ENCODE measurements at regions not wholly inside any gene's neighbourhood (a gene's known extent, or its start where the extent isn't known, plus 50 kb on each side); places are given as distances from the start of the nearest gene placed in this dataset.
A peak's percentile ranks its signal among the peaks of the same experiment; 100 is the strongest.

DNA sequence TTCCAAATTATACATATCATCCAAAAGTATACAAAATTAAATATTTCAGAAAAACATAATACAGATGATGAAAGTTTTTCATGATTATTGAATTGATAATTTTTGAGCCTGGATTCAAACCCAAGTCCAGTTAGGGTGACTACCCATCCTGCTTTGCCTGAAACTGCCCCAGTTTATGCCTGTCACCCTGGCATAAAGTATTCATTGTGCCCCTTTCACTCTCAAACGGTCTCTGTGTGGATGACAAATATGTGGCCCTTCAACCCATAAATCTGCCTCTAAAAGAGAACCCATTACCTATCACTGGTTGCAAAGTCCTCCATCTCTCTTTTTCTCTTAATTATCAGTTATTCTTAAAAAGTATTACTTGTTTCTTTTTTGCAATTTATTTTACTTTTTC is 553.7 kb upstream of the JARID2 start:
- no peak for DNase-seq

DNA sequence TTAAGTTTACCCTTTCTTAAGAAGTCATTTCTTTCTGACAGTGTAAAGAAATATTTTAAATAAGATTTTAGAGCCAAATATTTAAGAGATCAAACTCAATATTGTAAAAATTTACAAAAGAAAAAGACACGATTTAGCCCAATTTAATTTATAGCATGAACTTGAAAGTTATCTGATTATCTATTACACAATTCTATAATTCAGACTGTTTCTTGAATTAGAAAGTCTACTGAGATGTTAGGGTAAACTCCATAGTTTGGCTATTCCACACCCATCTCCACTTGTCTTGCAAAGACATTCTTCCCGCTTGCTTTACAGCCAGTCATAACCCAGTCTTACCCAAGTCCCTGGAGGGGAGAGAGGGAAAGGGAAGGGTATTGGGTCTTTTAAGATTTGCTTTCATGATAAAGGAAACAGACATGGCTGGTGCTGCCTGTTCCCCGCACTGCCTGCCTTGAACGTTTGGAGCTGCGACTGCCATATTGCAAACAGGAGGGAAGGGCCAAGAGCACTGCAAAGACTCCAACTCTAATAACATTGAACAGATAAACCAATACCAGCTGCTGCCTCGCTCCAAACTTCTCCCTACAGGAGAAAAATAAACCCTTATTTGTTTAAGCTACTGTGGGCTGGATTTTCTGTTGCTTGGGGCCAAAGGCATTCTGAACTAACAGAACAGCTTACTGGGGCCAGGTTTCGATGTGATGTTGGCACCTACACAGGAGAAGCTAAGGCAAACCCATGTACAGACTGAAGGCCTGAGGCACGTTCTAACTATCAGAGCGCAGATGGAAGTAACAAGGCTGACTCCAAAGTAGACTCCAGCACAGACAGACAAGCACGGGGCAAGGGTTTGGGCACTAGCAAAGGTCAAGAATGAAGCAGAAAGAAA is 552.3 kb upstream of the JARID2 start:
- no peak for DNase-seq

DNA sequence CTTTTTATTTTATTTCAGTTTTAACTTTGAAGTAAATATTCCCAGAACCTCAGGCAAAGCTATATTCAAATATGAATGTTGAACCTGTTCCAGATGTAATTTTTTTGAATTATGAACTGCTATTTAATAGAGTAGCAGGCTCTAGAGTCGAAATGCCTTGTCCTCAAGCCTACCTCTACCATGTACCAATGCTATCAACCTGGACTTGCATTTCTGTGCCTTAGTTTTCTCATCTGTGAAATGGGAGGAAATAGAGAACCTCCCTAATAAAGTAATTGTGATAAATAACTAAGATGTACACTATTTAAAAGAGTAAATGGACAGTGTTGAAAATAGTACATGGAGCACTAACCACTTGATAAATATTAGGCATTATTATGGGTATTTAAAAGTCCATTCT is 551.6 kb upstream of the JARID2 start:
- DNase-seq, result no peak

DNA sequence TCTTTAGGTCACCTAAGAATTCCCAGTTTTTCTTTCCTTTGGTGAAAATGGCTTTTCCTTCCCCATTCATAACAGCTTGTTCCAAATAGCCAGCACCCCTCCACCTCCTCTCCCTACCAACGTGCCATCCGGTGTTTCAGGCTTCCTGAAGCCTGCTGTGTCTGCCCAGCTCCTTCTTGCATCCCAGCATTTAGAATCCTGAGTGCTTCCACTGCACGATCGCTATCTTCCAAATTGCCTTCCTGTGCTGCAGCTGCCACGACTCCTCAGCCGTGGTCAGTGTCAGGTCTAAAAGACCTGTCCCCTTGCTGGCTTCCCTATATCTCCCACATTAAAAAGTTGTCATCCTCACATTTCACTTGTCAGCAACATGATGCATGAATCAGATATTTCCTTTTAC is 550.3 kb upstream of the JARID2 start:
- no peak for DNase-seq

DNA sequence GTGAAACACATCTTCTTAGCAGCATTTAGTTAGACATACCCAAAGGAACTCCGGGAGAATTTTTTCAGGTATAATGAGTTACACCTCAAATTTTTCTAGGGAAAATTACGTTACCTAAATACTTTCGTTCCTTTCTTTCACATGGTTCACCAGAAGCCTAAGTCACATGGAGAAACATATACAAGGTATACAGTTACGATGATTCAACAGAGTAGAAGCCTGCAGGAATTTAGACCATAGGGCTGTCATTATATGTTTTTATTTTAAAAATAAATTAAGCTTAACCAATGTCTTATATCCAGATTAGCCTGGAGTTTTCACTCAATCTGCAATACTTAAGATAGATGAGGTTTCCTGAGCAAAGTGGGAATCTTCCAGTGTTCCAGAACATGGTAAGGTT is 549.5 kb upstream of the JARID2 start:
- no peak for DNase-seq

DNA sequence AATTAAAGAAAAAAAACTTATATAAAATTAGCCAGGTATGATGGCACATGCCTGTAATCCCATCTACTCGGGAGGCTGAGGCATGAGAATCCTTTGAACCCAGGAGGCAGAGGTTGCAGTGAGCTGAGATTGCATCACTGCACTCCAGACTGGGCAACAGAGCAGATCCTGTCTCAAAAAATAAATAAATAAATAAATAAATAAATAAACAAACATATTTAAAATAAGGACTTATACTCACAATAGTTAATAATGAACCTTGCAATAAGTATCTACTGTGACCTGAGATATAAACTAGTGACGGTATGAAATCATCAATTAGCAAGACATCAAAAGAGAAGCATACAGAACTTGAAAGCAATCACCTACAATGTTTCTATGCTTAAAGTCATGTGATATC is 548.4 kb upstream of the JARID2 start:
- DNase-seq, result no peak

DNA sequence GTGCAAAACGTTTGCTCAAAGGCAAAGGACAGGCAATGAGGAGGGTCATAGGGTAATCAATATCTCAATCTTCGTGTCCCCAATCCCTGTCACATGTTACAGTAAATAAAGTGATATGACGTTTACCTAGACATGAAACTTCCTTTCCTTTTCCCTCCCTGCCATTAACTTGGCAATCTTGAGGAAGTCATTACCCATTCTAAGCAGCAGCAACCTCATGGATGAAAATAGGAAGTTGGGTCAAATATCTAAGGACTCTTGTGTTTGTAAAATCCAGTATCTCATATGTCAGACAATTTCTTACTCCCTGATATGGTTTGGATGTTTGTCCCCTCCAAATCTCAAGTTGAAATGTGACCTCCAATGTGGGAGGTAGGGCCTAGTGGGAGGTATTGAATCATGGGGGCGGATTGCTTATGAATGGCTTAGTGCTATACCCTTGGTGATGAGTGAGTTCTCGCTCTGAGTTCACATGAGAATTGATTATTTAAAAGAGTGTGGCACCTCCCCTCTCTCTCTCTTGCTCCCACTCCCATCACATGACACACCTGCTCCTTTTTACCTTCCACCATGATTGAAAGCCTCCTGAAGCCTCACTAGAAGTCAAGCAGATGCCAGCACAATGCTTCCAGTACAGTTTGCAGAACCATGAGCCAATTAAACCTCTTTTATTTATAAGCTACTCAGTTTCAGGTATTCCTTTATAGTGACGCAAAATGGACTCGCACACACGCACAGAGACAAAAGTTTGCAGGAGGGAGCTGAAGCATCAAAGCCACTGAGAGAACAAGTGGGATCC is 545.9 kb upstream of the JARID2 start:
- no peak for DNase-seq

DNA sequence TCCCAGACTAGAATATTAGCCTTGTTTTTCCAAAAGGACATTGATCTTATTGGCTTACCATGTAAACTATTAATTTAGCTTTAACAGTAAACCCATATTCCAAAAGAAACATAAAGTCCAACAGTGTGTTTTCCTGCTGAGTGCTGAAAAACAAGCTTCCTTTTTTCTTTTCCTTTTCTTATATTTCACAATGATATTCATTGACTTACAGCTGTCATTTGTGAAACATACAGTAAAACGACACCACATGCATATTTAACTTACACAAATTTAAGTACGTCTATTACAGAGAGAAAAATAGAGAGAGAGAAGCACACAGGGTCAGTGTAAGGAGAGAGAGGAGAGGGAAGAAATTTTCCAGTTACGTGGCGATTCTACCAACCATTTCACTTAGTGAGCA is 543.9 kb upstream of the JARID2 start:
- DNase-seq, result no peak

DNA sequence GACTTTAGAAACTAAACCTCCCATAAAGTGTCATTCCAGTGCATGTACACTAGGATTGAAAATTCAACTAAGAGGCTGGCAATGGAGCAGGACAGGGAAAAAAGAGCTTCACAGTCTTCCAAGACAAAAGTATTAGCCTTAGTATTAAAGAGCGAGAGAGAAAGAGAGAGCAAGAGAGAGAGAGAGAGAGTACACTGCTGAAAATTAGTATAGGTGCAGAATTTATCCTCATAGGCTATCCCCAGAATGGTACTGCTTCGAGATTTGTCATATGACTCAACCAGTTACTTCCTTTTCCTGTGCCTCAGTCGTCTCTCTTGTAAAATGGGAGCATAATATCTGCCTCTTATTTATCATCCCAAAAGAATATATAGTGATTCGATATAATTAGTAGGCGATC is 543.2 kb upstream of the JARID2 start:
- DNase-seq, result no peak

DNA sequence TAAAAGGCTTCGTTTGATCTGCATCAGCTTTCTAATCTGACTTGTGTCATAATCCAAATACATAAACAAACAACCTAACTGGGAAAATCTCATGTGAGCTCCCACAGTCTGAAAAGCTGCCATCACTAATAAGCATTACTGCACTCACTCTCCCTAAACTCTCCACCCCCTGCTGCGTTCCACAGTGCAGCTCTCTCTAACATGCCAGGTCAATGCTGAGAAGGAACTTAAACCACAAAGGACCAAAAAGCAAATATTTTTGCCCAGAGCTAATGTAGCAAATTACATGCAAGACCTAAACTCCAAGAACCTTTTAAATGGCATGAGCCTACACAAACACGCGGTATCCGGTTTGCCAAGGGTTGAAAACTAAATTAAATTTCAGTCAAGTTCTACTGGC is 542.3 kb upstream of the JARID2 start:
- no peak for DNase-seq

DNA sequence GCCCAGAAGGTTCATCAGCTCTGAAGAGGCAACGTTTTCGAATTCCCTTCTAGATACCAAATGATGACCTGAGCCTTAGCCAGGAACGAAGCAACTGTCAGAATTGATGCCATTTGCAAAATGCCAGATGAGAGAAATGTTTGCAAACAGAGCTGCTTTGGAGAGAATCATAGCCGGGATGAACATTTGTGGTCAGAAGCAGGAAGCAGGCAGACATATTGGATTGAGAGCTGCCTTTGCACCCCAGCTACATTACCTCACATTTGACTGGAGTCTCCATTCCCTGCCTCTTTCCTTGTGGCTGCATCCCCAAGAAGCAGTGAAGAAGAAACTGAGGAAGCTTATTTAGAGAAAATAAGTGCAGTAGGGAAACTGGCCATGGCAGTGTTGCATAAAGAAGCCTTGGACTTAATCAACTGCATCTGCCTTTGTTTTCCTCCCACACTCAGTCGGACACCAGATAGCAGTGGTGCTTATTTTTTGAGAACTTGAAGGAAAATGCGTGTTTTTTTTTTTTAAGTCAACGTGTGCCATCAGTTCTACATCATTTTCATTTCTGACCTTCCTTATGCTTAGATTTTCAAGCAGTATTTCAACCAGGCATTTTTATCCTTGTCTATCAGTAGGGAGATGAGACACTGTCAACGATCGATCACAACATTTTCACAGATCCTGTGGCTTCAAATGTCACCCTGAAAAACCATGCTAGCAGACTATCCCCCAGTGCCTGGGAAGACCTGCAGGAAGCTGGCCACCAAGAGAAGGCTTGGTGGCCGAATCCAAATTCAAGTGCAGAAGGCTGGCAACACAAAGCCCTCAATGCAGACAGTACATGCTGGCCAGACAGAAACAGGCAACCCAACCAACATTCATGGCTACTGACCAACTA is 541.2 kb upstream of the JARID2 start:
- DNase-seq, result no peak

DNA sequence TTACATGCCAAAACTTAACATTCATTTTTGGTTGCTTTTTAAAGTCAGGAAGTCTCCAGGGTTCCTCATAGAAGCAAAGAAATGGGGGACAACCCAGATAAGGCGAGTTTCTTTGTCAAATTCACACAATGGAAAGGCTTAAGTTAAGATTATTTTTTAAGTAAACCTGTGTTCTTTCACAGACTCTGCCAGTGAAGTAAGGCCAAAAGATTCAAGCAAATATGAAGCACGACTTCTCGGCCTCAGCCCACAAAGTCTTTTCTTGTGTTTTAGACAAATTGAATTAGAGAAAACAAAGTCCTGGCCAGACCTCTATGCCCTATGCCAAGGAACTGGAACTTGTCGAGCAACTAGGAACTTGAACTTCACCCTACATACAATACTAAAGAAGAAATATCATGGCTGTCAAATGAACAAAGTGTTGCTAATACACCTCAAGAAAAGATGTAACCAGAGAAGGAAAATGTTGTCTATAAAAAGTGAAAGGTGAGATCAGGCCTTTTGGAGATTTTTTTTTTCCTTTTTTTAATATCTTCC is 540.0 kb upstream of the JARID2 start:
- no peak for DNase-seq

DNA sequence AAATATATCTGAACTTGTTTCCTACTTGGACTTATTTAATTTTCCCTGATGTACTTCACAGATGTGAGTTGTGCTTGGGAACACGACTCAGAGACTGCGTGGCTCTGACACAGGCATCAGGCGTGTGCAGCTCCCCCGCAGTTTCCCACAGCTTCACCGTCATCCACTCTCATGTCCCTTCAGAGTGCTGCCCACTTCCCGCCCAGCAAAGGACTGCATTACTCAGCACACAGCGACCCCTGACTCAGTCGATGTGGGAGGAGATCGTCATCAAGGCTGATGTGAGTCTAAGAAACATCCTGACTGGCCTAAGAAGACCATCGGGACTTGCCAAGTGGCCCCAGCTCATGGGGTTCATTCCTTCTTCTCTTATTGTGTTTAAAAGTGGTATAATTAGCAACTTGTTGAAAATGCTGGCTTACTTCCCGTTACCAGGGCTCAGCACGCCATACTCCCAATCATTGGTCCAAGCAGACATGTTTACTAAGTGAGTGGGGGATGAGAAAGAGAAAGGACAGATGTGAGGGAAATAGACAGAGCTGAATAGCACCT is 539.4 kb upstream of the JARID2 start:
- DNase-seq, result peak; percentile 26

DNA sequence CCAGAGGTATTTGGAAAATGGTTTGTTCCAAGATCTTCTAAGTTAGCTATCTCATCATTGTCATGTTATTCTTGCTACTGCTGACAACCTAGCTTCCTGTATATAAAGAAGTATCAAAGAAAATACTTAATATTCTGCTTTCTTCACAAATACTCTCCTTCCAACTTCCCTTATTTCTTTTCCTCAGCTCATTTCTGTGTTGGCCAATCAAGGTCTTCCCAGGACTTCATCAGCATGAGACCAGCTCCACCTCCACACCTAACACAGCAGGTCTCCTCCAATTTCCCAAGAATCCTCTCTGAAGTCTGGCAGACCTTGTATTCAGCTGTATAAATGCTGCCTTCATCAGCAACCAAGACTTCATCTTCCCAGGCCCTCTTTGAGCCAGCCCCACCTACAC is 538.6 kb upstream of the JARID2 start:
- DNase-seq, result no peak

DNA sequence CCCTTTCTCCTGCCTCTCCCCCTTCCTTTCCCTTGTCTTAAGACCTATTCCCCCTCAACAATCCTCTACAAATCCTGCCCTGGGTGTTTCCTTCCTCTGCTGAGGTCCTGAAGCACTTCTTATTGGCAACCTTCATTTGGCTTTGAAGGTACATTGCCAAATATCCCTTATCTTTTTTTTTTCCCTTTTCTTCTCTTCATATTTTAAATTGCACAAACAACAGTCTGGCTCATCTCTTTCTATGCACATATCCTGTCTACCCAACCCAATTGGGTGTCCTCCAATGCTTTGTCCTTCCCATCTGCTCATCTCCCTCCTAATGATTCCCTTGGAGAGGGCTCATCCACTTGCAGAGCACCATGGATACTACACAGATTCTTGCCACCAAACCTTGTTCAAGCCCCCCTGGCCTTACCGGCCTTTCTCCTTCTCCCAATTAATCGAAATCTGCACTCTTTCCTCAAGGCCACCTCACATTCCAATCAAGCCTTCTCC is 537.9 kb upstream of the JARID2 start:
- peak; percentile 78 for DNase-seq

DNA sequence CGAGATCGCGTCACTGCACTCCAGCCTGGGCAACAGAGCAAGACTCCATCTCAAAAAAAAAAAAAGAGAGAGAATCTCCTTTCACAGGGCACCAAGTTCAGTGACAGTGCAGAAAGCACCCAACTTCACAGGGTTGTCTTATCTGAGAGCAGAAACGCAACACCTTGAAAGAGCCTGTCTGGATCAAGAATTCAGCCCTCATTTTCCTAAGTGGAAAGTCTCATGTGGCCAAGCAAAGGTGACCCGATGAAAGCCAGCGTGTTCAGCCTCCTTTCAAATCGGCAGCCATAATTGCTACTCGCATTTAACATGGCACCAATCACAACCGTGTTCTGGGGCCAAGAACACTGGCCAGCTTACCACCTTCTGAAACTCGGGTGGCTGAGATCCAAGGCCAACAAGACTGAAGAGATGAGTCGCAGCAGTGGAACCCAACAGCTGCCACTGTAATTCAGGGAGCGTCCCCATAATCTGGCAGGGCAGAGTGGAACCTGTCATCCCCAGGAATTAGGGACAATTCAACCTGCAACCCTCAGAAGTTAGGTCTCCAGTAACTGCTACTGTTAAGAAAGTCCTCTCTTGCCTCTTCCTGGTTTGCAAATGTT is 536.7 kb upstream of the JARID2 start:
- DNase-seq, result peak; percentile 43

DNA sequence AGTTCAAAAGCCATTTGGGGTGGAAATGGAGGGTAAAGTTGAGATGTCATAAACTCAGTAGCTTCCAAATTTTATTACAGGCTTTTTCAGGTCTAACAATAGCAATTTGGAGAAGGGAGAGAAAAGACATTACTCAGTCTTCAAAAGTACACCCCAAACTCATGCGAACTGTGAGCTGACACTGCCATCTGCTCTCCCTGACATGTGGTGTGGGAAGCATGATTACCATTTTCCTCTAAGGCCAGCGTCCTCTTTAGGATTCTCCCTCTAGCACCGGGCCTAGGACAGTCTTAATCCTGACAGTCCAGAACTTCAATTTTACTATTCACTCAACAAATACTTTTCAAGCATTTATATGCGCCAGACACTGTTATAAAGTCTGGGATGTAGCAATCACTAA is 536.0 kb upstream of the JARID2 start:
- DNase-seq, result no peak

DNA sequence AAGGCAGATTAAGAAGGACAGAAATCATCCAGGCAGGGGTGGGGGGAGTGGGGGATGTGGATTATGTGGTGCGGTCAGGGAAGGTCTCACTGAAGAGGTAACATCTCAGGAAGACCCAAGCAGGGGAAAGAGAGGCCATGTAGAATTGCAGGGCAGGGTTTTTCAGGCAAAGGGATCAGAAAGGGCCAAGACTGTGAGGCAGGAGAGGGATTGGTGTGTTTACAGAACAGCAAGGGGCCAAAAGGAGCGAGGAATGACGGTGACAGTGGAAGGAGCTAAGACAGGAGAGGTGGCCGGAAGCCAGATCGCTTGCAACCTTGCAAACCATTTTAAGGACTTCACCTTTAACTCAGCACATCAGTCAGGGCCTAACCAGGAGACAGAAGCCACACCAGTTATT is 535.4 kb upstream of the JARID2 start:
- no peak for DNase-seq

DNA sequence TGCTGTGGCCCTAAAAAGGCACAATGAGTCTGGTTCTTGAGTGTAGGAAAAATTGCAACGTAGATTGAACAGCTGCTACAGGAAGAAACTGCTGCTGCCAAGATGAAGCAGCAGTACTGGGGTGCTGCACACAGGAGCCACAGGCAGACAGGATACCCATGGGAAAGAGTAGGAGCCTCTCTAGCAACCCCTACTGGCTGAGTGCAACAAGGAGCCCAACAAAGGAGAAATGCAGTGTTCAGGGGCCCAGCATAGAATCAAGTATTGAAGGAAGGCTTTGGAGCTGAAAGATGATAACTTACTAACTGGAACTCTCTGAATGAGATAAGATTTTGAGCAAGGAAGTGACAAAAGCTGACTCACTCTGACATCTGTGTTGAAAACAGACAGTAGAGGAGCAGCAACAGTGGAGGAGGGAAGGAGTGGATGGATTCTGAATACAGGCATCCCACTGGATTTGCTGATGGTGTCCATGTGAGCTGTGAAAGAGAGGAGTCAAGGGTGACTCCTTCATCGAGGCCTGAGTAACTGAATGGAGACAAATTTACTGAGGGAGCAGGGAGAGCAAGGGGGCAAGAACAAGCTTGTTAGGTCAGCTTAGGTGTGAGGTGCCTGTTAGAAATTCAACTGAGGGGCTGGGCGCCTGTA is 534.7 kb upstream of the JARID2 start:
- peak; percentile 44 for DNase-seq

DNA sequence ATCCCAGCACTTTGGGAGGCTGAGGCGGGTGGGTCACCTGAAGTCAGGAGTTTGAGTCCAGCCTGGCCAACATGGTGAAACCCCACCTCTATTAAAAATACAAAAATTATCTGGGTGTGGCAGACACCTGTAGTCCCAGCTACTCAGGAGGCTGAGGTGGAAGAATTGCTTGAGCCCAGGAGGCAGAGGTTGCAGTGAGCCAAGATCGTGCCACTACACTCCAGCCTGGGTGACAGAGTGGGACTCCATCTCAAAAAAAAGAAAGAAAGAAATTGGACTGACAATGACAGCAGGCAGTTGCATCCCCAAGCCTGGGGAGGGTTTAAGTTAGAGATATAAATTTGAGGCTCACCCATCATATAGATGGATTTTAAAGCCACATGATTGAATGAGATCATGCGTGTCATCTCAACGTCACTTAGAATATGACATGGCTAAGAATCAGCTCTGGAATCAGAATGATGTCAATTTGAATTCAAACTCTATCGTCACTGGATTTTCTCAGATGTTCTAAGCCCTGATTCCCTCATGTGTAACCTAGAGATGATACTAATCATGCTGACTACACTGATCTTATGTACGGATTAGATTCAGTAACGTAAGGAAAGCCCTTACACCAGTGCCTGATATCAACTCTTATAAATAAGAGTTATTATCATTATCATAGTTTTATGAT is 534.0 kb upstream of the JARID2 start:
- no peak for DNase-seq
